ENCODE measurements at regions not wholly inside any gene's neighbourhood (a gene's known extent, or its start where the extent isn't known, plus 50 kb on each side); places are given as distances from the start of the nearest gene placed in this dataset.

- TF ChIP-seq, protein P1, sequence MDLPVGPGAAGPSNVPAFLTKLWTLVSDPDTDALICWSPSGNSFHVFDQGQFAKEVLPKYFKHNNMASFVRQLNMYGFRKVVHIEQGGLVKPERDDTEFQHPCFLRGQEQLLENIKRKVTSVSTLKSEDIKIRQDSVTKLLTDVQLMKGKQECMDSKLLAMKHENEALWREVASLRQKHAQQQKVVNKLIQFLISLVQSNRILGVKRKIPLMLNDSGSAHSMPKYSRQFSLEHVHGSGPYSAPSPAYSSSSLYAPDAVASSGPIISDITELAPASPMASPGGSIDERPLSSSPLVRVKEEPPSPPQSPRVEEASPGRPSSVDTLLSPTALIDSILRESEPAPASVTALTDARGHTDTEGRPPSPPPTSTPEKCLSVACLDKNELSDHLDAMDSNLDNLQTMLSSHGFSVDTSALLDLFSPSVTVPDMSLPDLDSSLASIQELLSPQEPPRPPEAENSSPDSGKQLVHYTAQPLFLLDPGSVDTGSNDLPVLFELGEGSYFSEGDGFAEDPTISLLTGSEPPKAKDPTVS (IDR thresholded peaks at IDR 0.05; ENCODE audit: low read depth, low read length) = no peak
- TF ChIP-seq YBX1 (IDR thresholded peaks at IDR 0.05) (no peak), SIX5 (IDR thresholded peaks at IDR 0.05; ENCODE audit: low read depth, low read length, severe bottlenecking) (no peak), CHD2 (IDR thresholded peaks at IDR 0.05; ENCODE audit: borderline replicate concordance, low read depth, low read length) (no peak)
- TF ChIP-seq, protein P2, sequence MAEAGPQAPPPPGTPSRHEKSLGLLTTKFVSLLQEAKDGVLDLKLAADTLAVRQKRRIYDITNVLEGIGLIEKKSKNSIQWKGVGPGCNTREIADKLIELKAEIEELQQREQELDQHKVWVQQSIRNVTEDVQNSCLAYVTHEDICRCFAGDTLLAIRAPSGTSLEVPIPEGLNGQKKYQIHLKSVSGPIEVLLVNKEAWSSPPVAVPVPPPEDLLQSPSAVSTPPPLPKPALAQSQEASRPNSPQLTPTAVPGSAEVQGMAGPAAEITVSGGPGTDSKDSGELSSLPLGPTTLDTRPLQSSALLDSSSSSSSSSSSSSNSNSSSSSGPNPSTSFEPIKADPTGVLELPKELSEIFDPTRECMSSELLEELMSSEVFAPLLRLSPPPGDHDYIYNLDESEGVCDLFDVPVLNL (IDR thresholded peaks at IDR 0.05; ENCODE audit: low read depth, low read length) = no peak
Measured at GRCh38 chr2:36177282-36177681, 178.3 kb upstream of the CRIM1 start (continued).

GRCh38 chr2:36174920-36175319 is 180.7 kb upstream of the CRIM1 start:
- intact Hi-C loops (cut with micrococcal nuclease; ENCODE audit: unreplicated experiment) = no loop called here
- SMC1A ChIA-PET (ENCODE audit: uncharacterized antibody, unreplicated experiment) = no interaction called here
- WGBS (ENCODE audit: insufficient coverage, insufficient replicate concordance, low lambda C conversion rate, missing lambda C conversion rate) = 0% methylated on average over 1 of the region's 1 CpG
- no peaks in the 10 kb centered on the region for H3K9me3 ChIP-seq (replicated peaks; ENCODE audit: control insufficient read depth, insufficient read depth, low read length)
- BruUV-seq (replicated peaks) = no TSS peak
- H2AFZ ChIP-seq (ENCODE audit: control insufficient read depth, low read depth, low read length) = no peak overlapping the region
- no peaks in the 10 kb centered on the region for H3K4me1 ChIP-seq (ENCODE audit: control insufficient read depth, insufficient read depth, low read length)
- in situ Hi-C loops (cut with MboI) = no loop called here
- no peaks in the 10 kb centered on the region for H4K20me1 ChIP-seq (ENCODE audit: control insufficient read depth, insufficient read depth)
- POLR2A ChIA-PET = no interaction called here
- RAD21 ChIA-PET (ENCODE audit: unreplicated experiment) = no interaction called here
- H3K4me3 ChIP-seq = no peak overlapping the region
- no peak for ATAC-seq
- no peaks in the 10 kb centered on the region for H3K79me2 ChIP-seq (ENCODE audit: control insufficient read depth, insufficient read depth, low read length)
- H3K9ac ChIP-seq (ENCODE audit: control insufficient read depth, insufficient read depth, low read length) = no peak overlapping the region
- H3K27ac ChIP-seq (ENCODE audit: control insufficient read depth, insufficient read depth) = no peak overlapping the region
- CTCF ChIA-PET = no interaction called here
- no peaks in the 10 kb centered on the region for H3K36me3 ChIP-seq (ENCODE audit: control insufficient read depth in 2 of 2, insufficient read depth in 2 of 2, low read length in 1 of 2)
- no peak for DNase-seq (ENCODE audit: low read depth, low spot score)
- FAIRE-seq = no peak
- TF ChIP-seq KDM1A (IDR thresholded peaks at IDR 0.05; ENCODE audit: borderline replicate concordance) (no peak), PML (IDR thresholded peaks at IDR 0.05; ENCODE audit: low read length) (no peak), ZBTB4 (CRISPR knock-in tag; IDR thresholded peaks at IDR 0.05) (no peak), NKRF (conservative IDR thresholded peaks at IDR 0.05) (no peak), FOXM1 (IDR thresholded peaks at IDR 0.05; ENCODE audit: low read depth, low read length) (no peak), NR2C2 (IDR thresholded peaks at IDR 0.05; ENCODE audit: borderline replicate concordance, control insufficient read depth, insufficient read length, low read depth) (no peak), RCOR1 (conservative IDR thresholded peaks at IDR 0.05; ENCODE audit: low read depth, low read length) (no peak), NFYA (IDR thresholded peaks at IDR 0.05; ENCODE audit: borderline replicate concordance, low read depth, low read length) (no peak), KAT2A (conservative IDR thresholded peaks at IDR 0.05; ENCODE audit: control insufficient read depth, low read depth, low read length) (no peak), TARDBP (IDR thresholded peaks at IDR 0.05; ENCODE audit: borderline replicate concordance) (no peak), BCL11A (IDR thresholded peaks at IDR 0.05; ENCODE audit: low read depth, low read length) (no peak)
- H3K27me3 ChIP-seq (replicated peaks in 1 of 2; ENCODE audit: control insufficient read depth in 2 of 2, insufficient read depth in 2 of 2, low read length in 1 of 2) = no peaks in the 10 kb centered on the region
- H3K4me2 ChIP-seq (ENCODE audit: control insufficient read depth, insufficient read depth) = no peak overlapping the region

Measured in GM12878 (cell line).